GM19452 (cell line): ENCODE measurements at regions not wholly inside any gene's neighbourhood (a gene's known extent, or its start where the extent isn't known, plus 50 kb on each side); places are given as distances from the start of the nearest gene placed in this dataset.

Experiments
- ATAC-seq: cut with Tn5 transposase; IDR thresholded peaks from one replicate; pipeline ENCODE4 v1.9.1; 2021; ENCODE audit not compliant: unreplicated experiment

DNA sequence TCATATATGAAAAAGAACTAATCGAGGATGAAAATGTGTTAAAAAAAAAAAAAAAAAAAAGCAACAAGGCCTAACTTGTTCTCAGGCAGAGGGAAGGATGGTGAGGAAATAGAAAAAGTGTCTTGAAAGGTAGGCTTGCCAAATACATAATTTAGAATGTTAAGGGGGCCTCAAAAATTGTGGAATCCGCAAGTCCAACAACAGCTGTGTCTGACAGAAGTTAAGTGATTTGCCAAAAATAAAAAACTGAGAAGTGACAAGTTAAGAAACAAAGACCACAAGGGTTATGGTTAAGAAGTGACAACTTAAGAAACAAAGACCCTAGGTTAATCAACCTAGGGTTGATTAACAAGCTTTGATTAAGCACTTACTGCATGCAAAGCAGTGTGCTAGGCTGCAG lies 110.6 kb downstream of the P2RY1 start:
- no peak for ATAC-seq

DNA sequence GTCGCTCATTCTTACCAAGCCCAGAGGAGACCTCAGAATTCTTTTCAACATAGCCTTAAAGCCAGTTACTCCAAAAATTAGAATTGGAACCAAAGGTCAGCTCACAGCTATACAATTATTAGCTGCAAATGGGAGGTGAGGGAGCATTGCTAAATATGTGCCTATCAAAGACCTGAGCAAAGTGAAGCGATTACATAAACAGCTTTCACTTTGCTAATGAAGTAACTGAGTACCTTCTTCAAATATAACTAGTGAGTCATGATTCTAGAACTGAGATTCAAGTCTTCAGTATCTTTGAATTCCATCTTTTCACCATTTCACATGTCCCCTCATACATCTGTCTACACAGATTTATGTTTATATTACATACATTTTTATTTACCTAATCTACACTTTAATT lies 122.6 kb downstream of the P2RY1 start:
- ATAC-seq: no peak

DNA sequence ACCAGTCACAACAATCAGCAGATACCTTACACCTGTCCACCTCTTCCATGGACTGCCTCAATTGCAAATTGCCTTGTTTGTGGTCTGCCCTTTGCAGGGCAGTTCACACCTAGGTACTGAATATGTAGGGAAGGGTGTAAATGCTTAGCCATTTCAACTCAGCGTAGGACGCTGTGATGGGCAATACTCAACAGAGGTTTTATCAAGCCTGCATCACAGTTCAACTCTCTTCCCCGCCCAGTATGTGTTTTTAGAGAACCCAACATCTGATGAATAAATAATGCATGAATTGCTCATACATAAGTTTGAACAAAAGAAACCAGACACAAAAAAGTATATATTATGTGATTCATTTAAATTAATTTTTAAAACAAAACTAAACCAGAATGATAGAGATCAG lies 124.4 kb downstream of the P2RY1 start:
- ATAC-seq: no peak

DNA sequence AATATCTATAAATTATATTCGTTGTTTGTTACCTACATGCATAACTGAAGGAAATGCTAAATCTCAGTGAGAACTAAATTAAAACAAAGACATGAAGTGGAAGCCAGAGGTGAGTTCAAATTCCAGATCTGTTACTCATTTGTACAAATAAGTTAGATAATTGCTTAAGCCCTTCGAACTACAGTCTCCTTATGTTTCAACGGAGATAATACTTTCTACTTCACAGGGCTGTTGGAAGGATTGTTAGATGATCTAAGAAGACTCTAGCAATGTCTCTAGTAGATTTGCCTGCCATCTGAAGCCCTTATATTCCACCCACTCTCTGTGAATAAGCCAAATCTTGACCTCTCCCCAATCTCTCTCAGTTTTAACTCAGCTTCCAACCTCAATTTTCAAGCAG lies 125.8 kb downstream of the P2RY1 start:
- ATAC-seq: no peak

- ATAC-seq: peak; percentile 63
Observed at GRCh38 chr3:152961323-152961722, 126.4 kb downstream of the P2RY1 start.

DNA sequence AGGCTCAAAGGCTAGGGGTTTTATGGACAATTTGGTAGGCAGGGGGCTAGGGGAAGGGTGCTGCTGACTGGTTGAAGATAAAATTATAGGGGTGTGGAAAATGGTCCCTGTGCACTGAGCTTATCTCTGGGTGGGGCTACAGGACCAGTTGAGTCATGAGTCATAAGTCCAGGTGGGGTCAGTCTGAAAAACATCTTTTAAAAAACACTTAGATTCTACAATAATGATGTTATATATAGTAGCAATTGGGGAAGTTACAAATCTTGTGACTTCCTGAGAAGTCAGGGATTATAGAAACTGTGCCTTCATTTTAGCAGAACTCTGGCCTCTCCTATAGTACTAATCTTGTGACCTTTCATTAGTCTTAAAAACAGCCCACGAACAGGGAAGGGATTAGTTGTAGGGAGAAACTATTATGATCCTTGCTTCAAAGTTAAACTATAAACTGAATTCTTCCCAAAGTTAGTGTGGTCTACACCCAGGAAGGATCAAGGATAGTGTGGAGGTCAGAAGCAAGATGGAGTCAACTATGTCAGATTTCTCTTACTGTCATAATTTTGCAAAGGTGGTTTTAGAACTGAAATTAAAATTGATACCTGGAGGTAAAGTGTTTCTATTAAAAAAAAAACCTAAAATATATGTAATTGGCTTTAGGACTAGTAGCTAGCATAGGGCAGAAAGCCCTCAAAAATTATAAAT lies 130.1 kb downstream of the P2RY1 start:
- ATAC-seq: no peak

- ATAC-seq: no peak
Observed at GRCh38 chr3:152968388-152969024, 133.6 kb downstream of the P2RY1 start.

DNA sequence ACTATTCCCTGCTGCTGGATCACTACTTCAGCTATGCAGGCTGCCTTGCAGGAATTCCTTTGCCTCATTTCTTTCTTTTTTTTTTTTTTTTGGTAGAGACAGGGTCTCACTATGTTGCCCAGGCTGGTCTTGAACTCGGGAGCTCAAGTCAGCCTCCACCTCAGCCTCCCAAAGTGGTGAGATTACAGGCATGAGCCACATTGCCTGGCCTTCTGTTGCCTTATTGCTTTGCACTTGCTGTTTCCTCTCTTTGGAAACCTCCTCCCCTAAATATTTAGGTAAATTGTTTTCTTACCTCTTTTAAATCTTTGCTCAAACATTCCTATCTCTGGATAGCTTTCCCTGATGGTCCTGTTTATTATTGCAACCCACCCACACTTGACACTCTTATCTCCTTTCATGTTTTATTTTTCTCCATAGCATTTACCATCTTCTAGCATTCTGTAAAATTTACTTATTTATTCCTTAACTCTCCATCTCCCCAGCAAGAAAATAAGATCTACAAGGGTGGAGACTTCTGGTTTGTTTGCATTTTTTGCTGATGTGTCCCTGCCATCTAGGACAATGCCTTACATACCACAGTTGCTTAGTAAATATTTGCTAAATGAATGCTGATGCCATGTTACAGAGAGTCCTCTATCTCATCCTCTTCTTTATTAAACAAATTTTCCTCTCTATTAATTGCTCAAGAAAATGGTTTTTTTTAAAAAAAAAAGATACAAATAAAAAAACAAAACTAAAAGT lies 134.8 kb downstream of the P2RY1 start:
- no peak for ATAC-seq

- ATAC-seq: no peak
Observed at GRCh38 chr3:152970851-152971250, 135.9 kb downstream of the P2RY1 start.

GRCh38 chr3:152971880-152972279 lies 136.9 kb downstream of the P2RY1 start:
- no peak for ATAC-seq

- no peak for ATAC-seq
Observed at GRCh38 chr3:152973575-152973974, 138.6 kb downstream of the P2RY1 start.

- ATAC-seq: no peak
Observed at GRCh38 chr3:152976239-152976638, 141.3 kb downstream of the P2RY1 start.

DNA sequence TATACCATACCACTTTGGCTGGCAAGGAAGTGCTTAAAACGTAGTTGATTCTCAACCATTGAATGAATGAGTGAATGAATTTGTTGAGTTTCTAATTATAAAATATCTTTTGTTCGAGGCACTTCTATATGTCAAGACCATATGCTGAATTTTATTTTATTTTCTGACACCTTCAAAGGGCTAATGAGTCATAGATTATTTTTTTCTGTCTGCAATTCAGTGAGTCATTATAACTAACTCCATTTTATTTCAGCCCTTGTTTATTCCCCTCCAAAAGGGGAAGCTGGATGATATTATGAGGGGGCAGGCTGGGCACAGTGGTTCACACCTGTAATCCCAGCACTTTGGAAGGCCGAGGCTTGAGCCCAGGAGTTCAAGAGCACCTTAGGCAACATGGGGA lies 142.4 kb downstream of the P2RY1 start:
- no peak for ATAC-seq

- no peak for ATAC-seq
Observed at GRCh38 chr3:152978152-152978551, 143.2 kb downstream of the P2RY1 start.

GRCh38 chr3:152997526-152997925 lies 162.6 kb downstream of the P2RY1 start:
- ATAC-seq: no peak

- no peak for ATAC-seq
Observed at GRCh38 chr3:152998591-152998990, 163.4 kb upstream of the RAP2B start.

DNA sequence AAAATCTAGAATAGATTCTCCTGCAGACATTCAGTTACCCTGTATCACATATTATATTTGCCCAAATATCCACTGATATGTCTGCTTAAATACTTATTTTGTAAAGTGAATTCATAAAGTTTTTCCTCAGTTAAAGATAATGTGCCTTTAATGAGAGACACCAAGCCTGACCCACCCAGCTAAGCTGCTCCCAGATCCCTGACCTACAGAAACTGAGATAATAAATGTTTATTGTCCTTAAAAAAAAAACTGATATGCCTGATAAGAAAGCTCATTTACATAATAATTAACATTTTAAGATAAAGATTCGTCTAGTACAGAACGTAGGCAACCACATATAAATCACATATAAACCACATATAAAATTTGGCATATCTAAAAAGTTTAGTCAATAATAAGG lies 161.7 kb upstream of the RAP2B start:
- no peak for ATAC-seq

GRCh38 chr3:153001210-153002078 lies 160.6 kb upstream of the RAP2B start:
- ATAC-seq: no peak

DNA sequence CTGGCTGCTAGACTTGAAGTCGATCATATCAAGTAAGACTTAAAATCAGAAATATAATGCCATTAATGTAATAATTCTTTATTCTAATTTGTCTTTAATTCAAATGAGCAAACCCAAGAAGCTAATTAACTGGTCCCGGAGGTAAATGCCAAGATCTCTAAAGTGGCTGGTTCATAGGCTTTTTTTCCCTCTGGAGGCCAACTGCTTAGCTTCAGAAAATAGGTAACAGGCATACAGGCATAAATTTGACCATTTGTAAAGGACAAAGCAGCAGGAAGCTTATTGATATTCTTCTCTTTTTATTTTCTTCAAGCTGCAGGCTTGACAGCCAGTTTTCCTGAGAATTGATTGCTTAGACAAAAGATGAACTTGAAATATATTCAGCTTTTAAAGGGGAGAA lies 158.6 kb upstream of the RAP2B start:
- ATAC-seq: no peak

GRCh38 chr3:153003862-153004261 lies 158.2 kb upstream of the RAP2B start:
- ATAC-seq: no peak

GRCh38 chr3:153008226-153008625 lies 153.8 kb upstream of the RAP2B start:
- no peak for ATAC-seq
